ENCODE measurements at regions not wholly inside any gene's neighbourhood (a gene's known extent, or its start where the extent isn't known, plus 50 kb on each side); places are given as distances from the start of the nearest gene placed in this dataset.

- no peak for DNase-seq
Observed at GRCh38 chr15:93614386-93615104, 525.5 kb upstream of the RGMA start.

GRCh38 chr15:93613386-93613785, 524.4 kb upstream of the RGMA start:
- no peak for DNase-seq

GRCh38 chr15:93612953-93613352, 523.9 kb upstream of the RGMA start:
- DNase-seq: no peak

GRCh38 chr15:93610944-93611343, 521.9 kb upstream of the RGMA start:
- peak; percentile 60 for DNase-seq

- DNase-seq: no peak
Observed at GRCh38 chr15:93608643-93609148, 519.7 kb upstream of the RGMA start.

- no peak for DNase-seq
Observed at GRCh38 chr15:93603550-93603949, 514.5 kb upstream of the RGMA start.

- DNase-seq: no peak
Observed at GRCh38 chr15:93587059-93587521, 498.1 kb upstream of the RGMA start.

- DNase-seq: no peak
Observed at GRCh38 chr15:93585012-93585411, 496.0 kb upstream of the RGMA start.

GRCh38 chr15:93583968-93584367, 495.0 kb upstream of the RGMA start:
- no peak for DNase-seq

- no peak for DNase-seq
Observed at GRCh38 chr15:93583552-93583951, 494.5 kb upstream of the RGMA start.

- no peak for DNase-seq
Observed at GRCh38 chr15:93570527-93570926, 481.5 kb upstream of the RGMA start.

GRCh38 chr15:93566762-93567161, 477.8 kb upstream of the RGMA start:
- peak; percentile 62 for DNase-seq

GRCh38 chr15:93565201-93565600, 476.2 kb upstream of the RGMA start:
- DNase-seq: no peak

- no peak for DNase-seq
Observed at GRCh38 chr15:93563218-93563617, 474.2 kb upstream of the RGMA start.

- DNase-seq: no peak
Observed at GRCh38 chr15:93562395-93563123, 473.5 kb upstream of the RGMA start.

- no peak for DNase-seq
Observed at GRCh38 chr15:93557696-93558095, 468.7 kb upstream of the RGMA start.

GRCh38 chr15:93553167-93553935, 464.3 kb upstream of the RGMA start:
- no peak for DNase-seq

GRCh38 chr15:93543093-93543492, 454.1 kb upstream of the RGMA start:
- DNase-seq: no peak

GRCh38 chr15:93527374-93528050, 438.5 kb upstream of the RGMA start:
- DNase-seq: no peak

- DNase-seq: no peak
Observed at GRCh38 chr15:93524432-93524831, 435.4 kb upstream of the RGMA start.

- peak; percentile 82 for DNase-seq
Observed at GRCh38 chr15:93523481-93523880, 434.5 kb upstream of the RGMA start.

- DNase-seq: no peak
Observed at GRCh38 chr15:93520206-93520605, 431.2 kb upstream of the RGMA start.

GRCh38 chr15:93519599-93519998, 430.6 kb upstream of the RGMA start:
- no peak for DNase-seq
